HL-60 (cell line): ENCODE measurements at regions not wholly inside any gene's neighbourhood (a gene's known extent, or its start where the extent isn't known, plus 50 kb on each side); places are given as distances from the start of the nearest gene placed in this dataset.

ENCODE experiments used
- DNase-seq, 2 experiments: peaks; one replicate each; pipeline ENCODE4 v3.0.0-alpha.2; 2010 to 2020; ENCODE audit warnings: low read depth in 1 of 2, low spot score in 1 of 2
- H3K27ac ChIP-seq: fragments of 250-450 bp; sonication (Bioruptor Pico); replicated peaks from 2 replicates; pipeline ENCODE4 v1.5.1; 2020; ENCODE audit warnings: mild to moderate bottlenecking, moderate library complexity
- H3K27me3 ChIP-seq: fragments of 250-450 bp; sonication (Bioruptor Pico); 2 replicates; pipeline ENCODE4 v1.5.1; 2021; ENCODE audit warnings: mild to moderate bottlenecking, moderate library complexity; ENCODE audit not compliant: insufficient read depth, poor library complexity, severe bottlenecking
- H3K4me3 ChIP-seq: replicated peaks from 2 replicates; pipeline ENCODE4 v1.5.1; 2011; ENCODE audit warnings: mild to moderate bottlenecking, control low read depth, low read length; ENCODE audit not compliant: insufficient read depth
- CTCF ChIP-seq: IDR thresholded peaks from one replicate; pipeline ENCODE4 v1.5.1; 2011; ENCODE audit warnings: low read length, control low read depth, inconsistent platforms; ENCODE audit not compliant: insufficient read depth
- GABPA ChIP-seq: IDR thresholded peaks from 2 replicates; pipeline ENCODE4 v1.6.1; 2012; ENCODE audit warnings: low read depth
- POLR2AphosphoS5 ChIP-seq: IDR thresholded peaks from 2 replicates; pipeline ENCODE4 v1.6.1; 2012; ENCODE audit warnings: low read depth
- REST ChIP-seq: IDR thresholded peaks from 2 replicates; pipeline ENCODE4 v1.6.1; 2012; ENCODE audit warnings: low read depth; ENCODE audit not compliant: insufficient replicate concordance
- SPI1 ChIP-seq: IDR thresholded peaks from 2 replicates; pipeline ENCODE4 v1.6.1; 2012; ENCODE audit warnings: low read depth, mild to moderate bottlenecking, borderline replicate concordance

- no peak for DNase-seq
- no peak overlapping the region for H3K27ac ChIP-seq
- no peak overlapping the region for H3K4me3 ChIP-seq
- no peak for TF ChIP-seq POLR2AphosphoS5
- no peak for TF ChIP-seq GABPA
- no peak for TF ChIP-seq SPI1
- no peaks in the 10 kb centered on the region for H3K27me3 ChIP-seq
Measured at GRCh38 chr6:84601366-84601765, 163.0 kb downstream of the TBX18 start.

- TF ChIP-seq REST, result no peak
- no peak overlapping the region for H3K4me3 ChIP-seq
- no peak overlapping the region for H3K27ac ChIP-seq
- no peak for DNase-seq
- H3K27me3 ChIP-seq, result no peaks in the 10 kb centered on the region
Measured at GRCh38 chr6:84599991-84600390, 164.4 kb downstream of the TBX18 start.

GRCh38 chr6:84597238-84597875 lies 167.0 kb downstream of the TBX18 start:
- no peak overlapping the region for H3K27ac ChIP-seq
- H3K4me3 ChIP-seq, result no peak overlapping the region

GRCh38 chr6:84596488-84596887 lies 167.9 kb downstream of the TBX18 start:
- no peak for TF ChIP-seq CTCF
- TF ChIP-seq SPI1, result no peak
- no peak for TF ChIP-seq REST
- TF ChIP-seq POLR2AphosphoS5, result no peak
- no peak for TF ChIP-seq GABPA
- no peak for DNase-seq

More at GRCh38 chr6:84597238-84597875, 167.0 kb downstream of the TBX18 start:
- no peaks in the 10 kb centered on the region for H3K27me3 ChIP-seq
- DNase-seq, result no peak
- TF ChIP-seq GABPA (no peak), CTCF (no peak), POLR2AphosphoS5 (no peak), REST (no peak), SPI1 (no peak)

More at GRCh38 chr6:84596488-84596887, 167.9 kb downstream of the TBX18 start:
- Histone ChIP-seq H3K27me3 (no peaks in the 10 kb centered on the region), H3K27ac (no peak overlapping the region), H3K4me3 (no peak overlapping the region)
